Stimulated activated effector memory CD8-positive, alpha-beta T cell treated with anti-CD3 and anti-CD28 coated beads, Interleukin-12 subunit alpha, Interleukin-12 subunit beta, amount 100 ng/mL, for 72 hours (primary cell): ENCODE measurements at regions not wholly inside any gene's neighbourhood (a gene's known extent, or its start where the extent isn't known, plus 50 kb on each side); places are given as distances from the start of the nearest gene placed in this dataset.
"Not testable (repeated sequence)": the region's sequence is repeated elsewhere in the genome, so short reads cannot be mapped to it uniquely, and the experiment has no call there.

Experiments
- ATAC-seq: fragments of 150-1000 bp; cut with Tn5 transposase; 2 replicates; pipeline ENCODE4 v1.10.0; 2021
- DNase-seq, 2 donors: peaks; one replicate each; pipeline ENCODE4 v3.0.0; 2021 to 2022; ENCODE audit warnings: low spot score in 2 of 2
- H3K27ac Mint-ChIP-seq: one replicate; pipeline ENCODE4 v1.8.0; 2022; ENCODE audit warnings: mild to moderate bottlenecking, mixed read lengths
- H3K36me3 Mint-ChIP-seq: one replicate; pipeline ENCODE4 v1.8.0; 2022; ENCODE audit warnings: mild to moderate bottlenecking, mixed read lengths
- H3K4me1 Mint-ChIP-seq: one replicate; pipeline ENCODE4 v1.8.0; 2022; ENCODE audit warnings: mixed read lengths
- H3K4me3 Mint-ChIP-seq: one replicate; pipeline ENCODE4 v1.8.0; 2022; ENCODE audit warnings: mild to moderate bottlenecking, mixed read lengths
- H3K9me3 Mint-ChIP-seq: one replicate; pipeline ENCODE4 v1.8.0; 2022; ENCODE audit warnings: mixed read lengths

DNA sequence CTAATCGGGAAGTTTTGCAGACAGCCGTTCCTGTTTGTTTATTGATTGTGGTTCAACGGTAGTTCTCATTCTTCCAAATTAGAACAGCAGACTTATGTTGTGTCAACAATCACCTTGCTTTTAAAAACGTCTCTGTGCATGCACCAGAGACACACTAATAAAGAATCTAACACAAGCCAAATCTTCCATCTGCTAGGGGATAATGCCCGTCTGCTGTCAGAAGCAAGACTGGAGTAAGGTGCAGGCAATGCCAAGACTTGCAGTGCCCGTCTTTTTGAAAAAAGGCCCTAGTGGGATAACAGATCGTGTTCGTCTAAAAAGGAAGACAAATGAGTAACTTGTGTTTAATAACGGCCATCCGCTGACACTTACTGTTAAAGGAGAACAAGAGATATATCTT lies 158.4 kb downstream of the KCNJ2 start:
- no peak for ATAC-seq
- no peak overlapping the region for H3K27ac Mint-ChIP-seq
- H3K36me3 Mint-ChIP-seq: no peaks in the 10 kb centered on the region
- no peaks in the 10 kb centered on the region for H3K4me1 Mint-ChIP-seq
- no peak for DNase-seq
- H3K4me3 Mint-ChIP-seq: no peak overlapping the region
- peaks cover 6% of the 10 kb centered on the region for H3K9me3 Mint-ChIP-seq

DNA sequence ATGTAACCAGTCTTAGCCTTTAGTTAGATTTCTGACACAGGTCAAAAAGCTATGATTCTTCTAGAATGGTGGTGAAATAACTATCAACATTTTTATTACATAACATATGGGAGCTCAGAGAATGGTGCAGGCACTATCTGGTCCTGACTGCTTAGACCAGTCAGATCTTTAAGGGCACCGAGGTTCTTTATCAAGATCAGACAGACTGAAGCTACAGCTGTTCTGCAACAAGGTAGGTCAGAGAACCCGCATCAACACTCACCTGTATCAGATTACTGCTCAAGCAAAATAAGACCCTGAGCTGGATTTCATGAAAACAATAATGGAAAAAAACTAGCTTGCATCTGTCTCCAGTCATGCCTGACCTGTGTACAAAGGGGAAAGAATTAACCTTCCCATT lies 160.4 kb downstream of the KCNJ2 start:
- ATAC-seq (no peak), DNase-seq (no peak)
- Mint-ChIP-seq H3K4me3 (no peak overlapping the region), H3K36me3 (no peaks in the 10 kb centered on the region), H3K4me1 (no peaks in the 10 kb centered on the region), H3K9me3 (peaks cover 8% of the 10 kb centered on the region), H3K27ac (no peak overlapping the region)

DNA sequence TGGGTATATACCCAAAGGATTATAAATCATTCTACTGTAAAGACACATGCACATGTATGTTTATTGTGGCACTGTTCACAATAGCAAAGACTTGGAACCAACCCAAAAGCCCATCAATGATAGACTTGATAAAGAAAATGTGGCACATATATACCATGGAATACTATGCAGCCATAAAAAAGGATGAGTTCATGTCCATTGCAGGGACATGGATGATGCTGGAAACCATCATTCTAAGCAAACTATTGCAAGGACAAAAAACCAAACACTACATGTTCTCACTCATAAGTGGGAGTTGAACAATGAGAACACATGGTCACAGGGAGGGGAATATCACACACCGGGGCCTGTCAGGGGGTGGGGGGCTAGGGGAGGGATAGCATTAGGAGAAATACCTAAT lies 161.7 kb downstream of the KCNJ2 start:
- not testable (repeated sequence) for DNase-seq, H3K36me3 Mint-ChIP-seq, H3K9me3 Mint-ChIP-seq, ATAC-seq, H3K4me1 Mint-ChIP-seq, H3K27ac Mint-ChIP-seq, H3K4me3 Mint-ChIP-seq

DNA sequence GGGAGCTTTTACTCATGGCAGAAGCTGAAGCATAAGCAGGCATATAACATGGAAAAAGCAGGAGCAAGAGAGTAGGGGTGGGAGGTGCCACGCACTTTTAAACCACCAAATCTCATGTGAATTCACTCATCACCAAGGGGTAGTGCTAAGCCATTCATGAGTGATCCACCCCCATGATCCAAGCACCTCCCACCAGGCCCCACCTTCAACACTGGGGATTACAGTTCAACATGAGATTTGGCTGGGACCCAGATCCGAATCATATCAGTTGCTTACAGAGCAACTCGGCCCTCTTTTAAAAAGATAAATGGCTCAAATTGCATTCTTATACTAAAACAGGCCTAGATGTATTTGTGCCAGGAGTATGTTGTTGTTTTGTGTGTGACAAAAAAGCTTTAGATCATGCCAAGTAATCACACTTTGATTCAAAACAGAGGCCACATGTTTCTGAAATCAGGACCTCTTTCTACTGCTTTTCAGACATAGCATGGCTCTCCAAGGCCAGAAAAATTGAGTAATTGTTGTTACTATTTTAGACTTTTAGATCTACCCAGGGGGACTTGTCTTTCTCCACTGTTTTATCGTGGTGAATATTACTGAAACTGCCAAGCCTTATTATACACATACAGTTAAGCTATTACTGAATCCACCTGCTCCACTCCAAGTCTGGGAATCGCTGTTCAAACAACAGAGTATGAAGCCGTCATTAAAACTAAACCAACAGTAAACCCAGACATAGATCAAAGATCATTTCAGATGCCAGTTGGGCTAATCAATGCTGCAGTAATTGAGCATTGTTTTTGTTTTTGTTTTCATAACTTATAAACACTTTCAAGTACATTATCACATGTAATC lies 163.3 kb downstream of the KCNJ2 start:
- Mint-ChIP-seq H3K36me3 (no peaks in the 10 kb centered on the region), H3K27ac (no peak overlapping the region), H3K4me1 (no peaks in the 10 kb centered on the region), H3K4me3 (no peak overlapping the region), H3K9me3 (peaks cover 6% of the 10 kb centered on the region)
- no peak for ATAC-seq
- DNase-seq: no peak

DNA sequence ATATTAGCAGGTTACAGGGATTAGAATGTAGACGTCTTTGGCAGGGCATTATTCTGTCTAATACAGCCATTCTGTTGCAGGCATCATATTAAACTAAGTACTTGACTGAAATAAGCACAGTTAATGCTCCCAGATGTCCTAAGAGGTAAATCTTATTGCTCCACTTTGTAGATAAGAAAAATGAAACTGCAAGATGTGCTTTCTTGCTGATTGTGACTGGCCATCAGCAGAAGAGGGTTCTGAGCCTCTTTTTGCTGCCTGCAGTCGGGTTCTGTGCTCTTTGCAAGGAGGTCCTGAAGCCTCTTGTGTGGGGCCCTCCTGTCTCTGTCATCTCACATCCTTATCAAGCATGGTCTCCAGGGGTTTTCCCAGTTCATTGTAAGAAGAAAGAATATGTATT lies 167.1 kb downstream of the KCNJ2 start:
- no peaks in the 10 kb centered on the region for H3K36me3 Mint-ChIP-seq
- H3K4me1 Mint-ChIP-seq: no peaks in the 10 kb centered on the region
- DNase-seq (no peak), ATAC-seq (no peak)
- no peak overlapping the region for H3K4me3 Mint-ChIP-seq
- peaks cover 6% of the 10 kb centered on the region for H3K9me3 Mint-ChIP-seq
- H3K27ac Mint-ChIP-seq: no peak overlapping the region

DNA sequence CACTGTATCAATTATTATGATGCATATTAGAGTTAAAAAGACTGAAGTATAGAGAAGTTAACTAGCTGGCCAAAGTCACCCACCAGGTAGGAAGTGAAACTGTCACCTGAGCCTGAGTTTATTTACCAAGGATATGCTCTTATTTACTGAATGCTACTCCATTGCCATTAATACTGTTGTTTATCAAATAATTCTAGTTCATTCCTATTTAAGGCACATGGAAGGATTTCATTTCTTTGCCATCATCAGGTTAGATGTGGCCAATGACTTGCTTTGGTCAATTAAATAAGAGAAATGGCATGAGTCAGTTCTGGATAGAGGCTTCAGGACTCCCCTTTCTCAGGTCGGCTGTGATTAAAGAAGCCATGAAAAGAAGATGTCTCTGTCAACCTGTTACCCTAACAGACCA lies 169.6 kb downstream of the KCNJ2 start:
- H3K4me1 Mint-ChIP-seq: no peaks in the 10 kb centered on the region
- no peaks in the 10 kb centered on the region for H3K36me3 Mint-ChIP-seq
- DNase-seq: no peak
- H3K27ac Mint-ChIP-seq: no peak overlapping the region
- no peak overlapping the region for H3K4me3 Mint-ChIP-seq
- no peak for ATAC-seq
- H3K9me3 Mint-ChIP-seq: peaks cover 3% of the 10 kb centered on the region

DNA sequence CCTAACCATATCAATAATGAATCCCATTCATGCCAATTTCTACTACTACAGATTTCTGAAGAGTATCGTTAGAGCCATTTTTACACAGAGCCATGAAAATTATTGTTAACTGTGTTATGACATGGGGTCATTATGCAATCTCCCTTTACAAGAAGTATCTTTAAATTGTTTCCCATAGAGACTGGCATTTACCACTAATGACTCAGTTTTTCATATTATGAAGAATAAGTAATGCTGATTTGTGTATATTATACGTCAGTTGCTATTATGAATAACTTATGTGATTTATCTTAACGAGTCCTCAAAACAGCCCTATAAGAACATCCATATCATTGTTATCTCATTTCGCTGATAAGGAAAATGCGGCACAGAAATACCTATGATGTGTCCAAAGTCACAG lies 173.8 kb downstream of the KCNJ2 start:
- no peaks in the 10 kb centered on the region for H3K36me3 Mint-ChIP-seq
- ATAC-seq: no peak

DNA sequence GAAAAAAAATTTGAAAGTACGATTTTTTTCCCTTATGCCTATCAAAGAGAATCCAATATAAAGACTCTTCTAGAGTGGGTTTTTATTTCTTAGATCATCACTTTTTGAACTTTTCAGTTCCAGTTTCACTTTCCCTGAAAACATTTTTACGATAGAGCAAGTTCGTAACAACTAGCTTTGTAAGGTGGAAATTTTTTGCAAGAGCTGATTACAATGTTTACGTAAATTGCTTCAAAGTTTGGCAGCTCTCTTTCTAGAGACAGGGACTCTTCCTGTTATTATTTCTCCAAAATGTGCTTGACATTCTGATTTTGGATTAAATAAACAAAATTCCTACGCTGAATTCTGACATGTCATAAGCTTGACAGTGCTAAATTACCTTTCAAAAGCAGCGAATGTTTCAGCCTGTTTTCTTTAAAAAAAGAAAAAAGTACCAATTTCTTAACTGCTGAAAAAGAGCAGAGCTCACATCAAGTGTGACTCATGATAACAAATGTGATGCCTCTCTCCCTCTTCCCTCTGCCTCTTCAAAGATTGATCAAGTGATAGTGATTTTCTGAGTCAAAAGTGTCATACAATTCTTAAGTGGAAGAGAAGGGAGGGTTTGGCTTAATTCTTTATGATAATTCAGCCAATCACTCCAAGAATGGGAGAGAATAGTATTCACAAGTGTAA lies 175.2 kb downstream of the KCNJ2 start:
- no peak overlapping the region for H3K27ac Mint-ChIP-seq
- no peaks in the 10 kb centered on the region for H3K4me1 Mint-ChIP-seq
- H3K36me3 Mint-ChIP-seq: no peaks in the 10 kb centered on the region
- no peak overlapping the region for H3K4me3 Mint-ChIP-seq
- no peak for ATAC-seq
- no peak for DNase-seq
- H3K9me3 Mint-ChIP-seq: peaks cover 4% of the 10 kb centered on the region

More for the DNA sequence above, 173.8 kb downstream of the KCNJ2 start:
- no peak overlapping the region for H3K27ac Mint-ChIP-seq
- no peaks in the 10 kb centered on the region for H3K4me1 Mint-ChIP-seq
- H3K4me3 Mint-ChIP-seq: no peak overlapping the region
- no peaks in the 10 kb centered on the region for H3K9me3 Mint-ChIP-seq
- DNase-seq: no peak

DNA sequence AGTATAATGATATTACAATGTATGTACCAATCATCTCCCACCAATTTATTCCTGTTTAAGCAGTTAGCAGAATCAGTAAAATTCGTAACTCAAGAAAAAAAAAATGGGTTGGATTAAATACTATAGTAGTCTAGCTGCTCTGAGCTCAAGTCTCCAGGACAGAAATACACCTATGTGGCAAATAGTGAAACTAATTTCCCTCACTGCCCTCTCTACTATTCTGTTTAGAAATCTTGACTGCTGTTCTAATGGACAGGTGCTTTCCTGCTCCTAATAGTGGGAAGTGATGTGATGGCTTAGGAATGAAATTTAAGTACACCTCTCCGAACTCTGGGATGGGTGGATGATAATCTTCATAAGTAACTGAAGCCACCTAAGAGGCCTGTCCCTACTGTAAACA lies 175.7 kb downstream of the KCNJ2 start:
- ATAC-seq: no peak
- Mint-ChIP-seq H3K4me1 (no peaks in the 10 kb centered on the region), H3K9me3 (peaks cover 4% of the 10 kb centered on the region), H3K4me3 (no peak overlapping the region), H3K27ac (no peak overlapping the region), H3K36me3 (no peaks in the 10 kb centered on the region)
- DNase-seq: no peak

DNA sequence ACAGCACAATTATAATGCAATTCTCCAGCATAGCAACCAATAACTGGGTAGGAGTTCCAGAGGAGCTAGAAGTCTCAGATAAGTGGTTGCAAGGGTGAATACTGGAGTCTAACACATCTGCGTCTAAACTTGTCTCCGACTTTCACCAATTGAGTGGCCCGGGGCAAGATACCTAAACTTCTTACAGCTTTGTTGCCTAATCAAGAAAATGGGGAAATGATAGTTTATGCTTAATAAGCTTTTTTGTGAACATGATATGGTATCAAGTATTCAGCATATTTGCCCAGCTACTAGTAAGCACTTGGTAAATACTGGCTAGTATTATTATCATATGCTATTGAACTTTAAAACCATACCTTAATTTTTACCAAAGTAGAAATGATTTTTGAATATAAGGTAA lies 183.5 kb downstream of the KCNJ2 start:
- Mint-ChIP-seq H3K27ac (no peak overlapping the region), H3K9me3 (peaks cover 8% of the 10 kb centered on the region), H3K4me1 (no peaks in the 10 kb centered on the region), H3K4me3 (no peak overlapping the region), H3K36me3 (no peaks in the 10 kb centered on the region)
- ATAC-seq (no peak), DNase-seq (no peak)

DNA sequence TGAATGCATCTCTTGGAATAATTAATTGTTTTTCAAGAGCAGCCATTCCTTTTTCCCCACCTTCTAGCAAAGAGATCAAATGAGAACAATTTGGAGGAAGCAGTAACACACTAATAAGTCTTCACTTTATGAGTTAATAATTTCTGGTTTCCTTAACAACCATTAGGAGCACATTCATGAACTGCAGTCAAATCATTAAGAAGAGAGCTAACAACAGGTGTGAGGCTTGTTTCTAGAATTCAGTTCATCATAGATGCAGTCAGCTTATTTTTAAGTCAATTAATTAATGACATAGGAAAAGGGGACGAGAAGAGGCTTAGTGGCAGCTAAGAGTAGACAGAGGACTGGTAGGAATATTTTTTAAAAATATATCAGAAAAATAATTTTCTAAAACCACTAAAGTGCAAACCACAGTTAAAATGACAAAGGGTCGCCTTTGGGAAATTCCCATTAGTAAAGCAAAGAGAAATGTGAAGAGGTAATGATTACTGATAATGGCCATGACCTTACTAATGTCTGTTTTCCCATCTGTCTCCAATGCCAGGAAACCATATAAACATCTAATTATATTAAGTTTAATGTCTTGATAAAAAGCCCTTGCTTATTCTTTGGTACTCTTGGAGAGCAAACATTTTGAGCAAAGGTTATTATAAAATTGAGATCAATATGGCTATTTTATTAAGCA lies 184.2 kb downstream of the KCNJ2 start:
- no peaks in the 10 kb centered on the region for H3K36me3 Mint-ChIP-seq
- peaks cover 8% of the 10 kb centered on the region for H3K9me3 Mint-ChIP-seq
- DNase-seq (no peak), ATAC-seq (no peak)
- no peak overlapping the region for H3K27ac Mint-ChIP-seq
- no peaks in the 10 kb centered on the region for H3K4me1 Mint-ChIP-seq
- no peak overlapping the region for H3K4me3 Mint-ChIP-seq

DNA sequence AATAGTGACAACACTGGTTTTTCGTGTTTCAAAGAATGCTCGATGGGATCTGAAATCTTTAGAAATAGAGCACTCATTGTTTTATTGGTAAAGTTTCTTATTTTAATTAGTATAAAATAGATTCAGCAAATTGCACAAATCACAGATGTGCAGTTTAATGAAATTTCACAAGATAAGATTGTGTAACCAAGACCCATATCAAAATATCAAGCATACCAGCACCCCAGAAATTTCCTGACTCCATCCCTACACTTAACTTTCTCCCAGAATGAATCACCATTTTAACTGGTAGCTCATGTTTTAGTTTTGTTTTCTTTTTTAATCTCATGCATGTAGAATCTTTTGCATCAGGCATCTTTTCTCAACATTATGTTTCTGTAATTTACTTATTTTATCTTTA lies 185.9 kb downstream of the KCNJ2 start:
- H3K36me3 Mint-ChIP-seq: no peaks in the 10 kb centered on the region
- DNase-seq: no peak
- ATAC-seq: no peak
- H3K9me3 Mint-ChIP-seq: peaks cover 4% of the 10 kb centered on the region
- no peaks in the 10 kb centered on the region for H3K4me1 Mint-ChIP-seq
- no peak overlapping the region for H3K4me3 Mint-ChIP-seq
- no peak overlapping the region for H3K27ac Mint-ChIP-seq

DNA sequence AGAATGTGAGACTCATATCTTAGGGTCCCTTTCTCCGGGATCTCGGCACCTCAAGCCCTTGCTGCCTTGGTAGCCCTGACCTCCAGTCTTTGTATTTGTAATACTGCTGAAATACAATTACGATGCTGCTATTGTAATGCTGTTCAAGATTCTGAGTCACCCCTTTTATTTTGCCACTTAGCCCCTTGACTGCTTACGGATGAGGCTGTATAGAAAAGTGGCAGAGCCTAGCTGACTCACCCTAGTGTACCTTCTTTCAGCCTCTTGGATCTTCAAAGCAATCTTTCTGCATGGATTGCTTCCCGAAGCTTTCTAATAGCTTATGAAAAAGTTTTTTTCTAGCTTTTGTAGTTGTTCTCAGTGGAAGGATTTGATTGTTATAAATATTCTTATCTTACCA lies 187.9 kb downstream of the KCNJ2 start:
- Mint-ChIP-seq H3K36me3 (no peaks in the 10 kb centered on the region), H3K4me1 (no peaks in the 10 kb centered on the region), H3K27ac (no peak overlapping the region), H3K9me3 (peaks cover 7% of the 10 kb centered on the region), H3K4me3 (no peak overlapping the region)
- DNase-seq: no peak
- ATAC-seq: no peak

DNA sequence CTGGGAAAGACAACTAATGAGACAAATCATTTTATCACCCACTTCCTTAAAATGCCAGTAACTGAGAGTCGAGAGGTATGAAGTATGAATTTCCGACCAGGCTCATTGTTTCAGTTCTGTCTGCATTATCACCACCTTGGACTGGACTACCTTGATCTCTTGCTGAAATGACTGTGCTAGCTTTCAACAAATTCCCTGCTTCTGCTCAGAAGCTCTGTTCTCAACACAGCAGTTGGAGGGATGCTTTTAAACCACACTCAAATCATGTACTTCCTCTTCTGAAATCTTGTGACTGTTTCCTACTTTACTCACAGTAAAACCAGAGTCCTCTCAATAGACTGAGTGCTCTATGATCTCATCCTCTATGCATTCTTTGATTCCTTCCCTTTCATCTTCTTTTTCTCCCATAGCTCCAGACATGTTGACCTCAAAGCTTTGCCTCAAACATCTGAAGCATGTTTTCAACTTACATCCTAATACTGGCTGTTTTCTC lies 195.8 kb downstream of the KCNJ2 start:
- Mint-ChIP-seq H3K27ac (no peak overlapping the region), H3K4me3 (no peak overlapping the region), H3K4me1 (no peaks in the 10 kb centered on the region), H3K36me3 (no peaks in the 10 kb centered on the region), H3K9me3 (peaks cover 5% of the 10 kb centered on the region)
- DNase-seq (no peak), ATAC-seq (no peak)

DNA sequence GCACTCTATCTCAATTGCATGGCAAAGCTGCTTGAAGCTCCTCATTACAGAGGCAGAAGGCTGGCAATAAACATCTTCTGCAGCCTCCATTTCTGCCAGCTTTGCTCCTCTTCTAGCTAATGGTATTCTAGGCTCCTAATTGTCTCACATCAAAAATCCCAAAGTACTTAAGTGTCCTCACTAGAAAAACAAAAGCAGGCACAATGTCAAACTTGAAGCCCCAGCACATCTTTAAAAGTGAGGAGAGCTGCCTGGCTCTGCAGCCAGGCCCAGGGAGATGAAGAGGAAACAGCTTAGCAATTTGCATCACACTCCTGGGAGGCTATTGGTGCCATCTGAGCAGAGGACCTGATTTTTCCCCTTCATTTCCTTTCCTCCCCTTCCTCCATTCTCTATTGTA lies 197.1 kb downstream of the KCNJ2 start:
- no peak overlapping the region for H3K4me3 Mint-ChIP-seq
- H3K9me3 Mint-ChIP-seq: peaks cover 5% of the 10 kb centered on the region
- ATAC-seq: no peak
- no peaks in the 10 kb centered on the region for H3K4me1 Mint-ChIP-seq
- no peak overlapping the region for H3K27ac Mint-ChIP-seq
- no peak for DNase-seq
- H3K36me3 Mint-ChIP-seq: no peaks in the 10 kb centered on the region

DNA sequence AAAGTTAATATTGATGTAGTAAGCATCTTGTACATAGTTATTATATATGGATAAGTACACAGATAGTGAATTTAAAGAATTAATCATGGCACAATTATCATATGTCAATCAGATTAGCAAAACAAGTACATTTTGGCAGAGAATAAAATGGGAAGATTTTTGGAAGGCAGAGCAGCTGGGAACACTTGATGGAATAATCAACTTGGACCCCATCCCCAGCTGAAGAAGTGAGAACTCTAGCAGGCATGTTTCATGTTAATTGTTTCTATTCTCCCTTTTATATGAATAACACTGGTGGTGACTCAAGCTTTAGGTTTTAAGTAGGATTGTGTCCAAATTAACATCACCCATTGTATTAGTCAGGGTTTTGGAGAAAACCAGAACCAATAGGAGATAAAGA lies 198.7 kb downstream of the KCNJ2 start:
- no peak for ATAC-seq
- no peak overlapping the region for H3K27ac Mint-ChIP-seq

More for the DNA sequence above, 198.7 kb downstream of the KCNJ2 start:
- Mint-ChIP-seq H3K9me3 (peaks cover 2% of the 10 kb centered on the region), H3K4me1 (no peaks in the 10 kb centered on the region), H3K4me3 (no peak overlapping the region), H3K36me3 (no peaks in the 10 kb centered on the region)
- no peak for DNase-seq
